ENCODE measurements at regions not wholly inside any gene's neighbourhood (a gene's known extent, or its start where the extent isn't known, plus 50 kb on each side); places are given as distances from the start of the nearest gene placed in this dataset.

- DNase-seq: no peak
Measured at GRCh38 chr15:91523596-91523995, 329.9 kb upstream of the SLCO3A1 start.

- DNase-seq: no peak
Measured at GRCh38 chr15:91524534-91524933, 329.0 kb upstream of the SLCO3A1 start.

GRCh38 chr15:91525751-91526150 lies 327.8 kb upstream of the SLCO3A1 start:
- no peak for DNase-seq

- no peak for DNase-seq
Measured at GRCh38 chr15:91526424-91526823, 327.1 kb upstream of the SLCO3A1 start.

GRCh38 chr15:91528801-91529200 lies 324.7 kb upstream of the SLCO3A1 start:
- no peak for DNase-seq

- no peak for DNase-seq
Measured at GRCh38 chr15:91529534-91529933, 324.0 kb upstream of the SLCO3A1 start.

- DNase-seq: no peak
Measured at GRCh38 chr15:91530279-91530678, 323.2 kb upstream of the SLCO3A1 start.

GRCh38 chr15:91530956-91531582 lies 322.4 kb upstream of the SLCO3A1 start:
- DNase-seq: no peak

GRCh38 chr15:91534235-91534634 lies 319.3 kb upstream of the SLCO3A1 start:
- DNase-seq: no peak

GRCh38 chr15:91534976-91535375 lies 318.5 kb upstream of the SLCO3A1 start:
- no peak for DNase-seq

- no peak for DNase-seq
Measured at GRCh38 chr15:91535856-91536500, 317.5 kb upstream of the SLCO3A1 start.

GRCh38 chr15:91537856-91538255 lies 315.7 kb upstream of the SLCO3A1 start:
- peak; percentile 80 to 81 for DNase-seq

GRCh38 chr15:91538782-91539181 lies 314.7 kb upstream of the SLCO3A1 start:
- DNase-seq: no peak

- DNase-seq: no peak
Measured at GRCh38 chr15:91541286-91541685, 312.2 kb upstream of the SLCO3A1 start.

GRCh38 chr15:91542226-91542625 lies 311.3 kb upstream of the SLCO3A1 start:
- no peak for DNase-seq

GRCh38 chr15:91547356-91547755 lies 306.2 kb upstream of the SLCO3A1 start:
- DNase-seq: no peak

- DNase-seq: no peak
Measured at GRCh38 chr15:91548549-91548948, 305.0 kb upstream of the SLCO3A1 start.

- DNase-seq: no peak
Measured at GRCh38 chr15:91549581-91549980, 303.9 kb upstream of the SLCO3A1 start.

GRCh38 chr15:91552555-91552954 lies 301.0 kb upstream of the SLCO3A1 start:
- no peak for DNase-seq

- peak in 1 of 2 experiments; percentile 3 for DNase-seq
Measured at GRCh38 chr15:91553196-91553854, 300.2 kb upstream of the SLCO3A1 start.

GRCh38 chr15:91555312-91555711 lies 298.2 kb upstream of the SLCO3A1 start:
- DNase-seq: no peak

- DNase-seq: no peak
Measured at GRCh38 chr15:91556926-91557325, 296.6 kb upstream of the SLCO3A1 start.

- no peak for DNase-seq
Measured at GRCh38 chr15:91559066-91559465, 294.4 kb upstream of the SLCO3A1 start.

GRCh38 chr15:91561371-91562100 lies 292.0 kb upstream of the SLCO3A1 start:
- DNase-seq: no peak

Data from NCI-H1930 (cell line).